ENCODE measurements at regions not wholly inside any gene's neighbourhood (a gene's known extent, or its start where the extent isn't known, plus 50 kb on each side); places are given as distances from the start of the nearest gene placed in this dataset.

GRCh38 chr18:28522236-28522635 is 345.3 kb upstream of the CDH2 start:
- Mint-ChIP-seq H3K9me3 (peaks cover 0 to 3% of the 10 kb centered on the region in 2 experiments; a peak in 3 of 5 replicates), H3K36me3 (ENCODE audit: insufficient read depth in 1 of 3, low read depth in 3 of 3) (peaks cover 0 to 3% (median 0%) of the 10 kb centered on the region in 3 experiments; a peak in 1 of 7 replicates), H3K4me3 (no peak overlapping the region), H3K27ac (0 out of 7 replicates have a peak overlapping the region, but pooled peaks of 1 of the 3 experiments have one; percentile 17), H3K4me1 (peaks cover 18 to 23% of the 10 kb centered on the region in 2 experiments), H3K27me3 (ENCODE audit: low read depth) (no peaks in the 10 kb centered on the region; the same call in 1 of the 2 replicates)
- no peak overlapping the region for H4K91ac ChIP-seq (ENCODE audit: insufficient read length, low read depth, low read length)
- H2AK5ac ChIP-seq (ENCODE audit: insufficient read length, low read length): no peak overlapping the region
- no peak overlapping the region for H2BK20ac ChIP-seq (ENCODE audit: low read depth, low read length, poor library complexity, severe bottlenecking)
- H3K18ac ChIP-seq (ENCODE audit: insufficient read length, low read depth, low read length): no peak overlapping the region
- no peak overlapping the region for H4K8ac ChIP-seq (replicated peaks; ENCODE audit: insufficient read length, low read depth, low read length)
- no peak overlapping the region for H3K14ac ChIP-seq (ENCODE audit: insufficient read depth, low read length)
- H3K23ac ChIP-seq (ENCODE audit: insufficient read length, low read depth, low read length): no peak overlapping the region
- TF ChIP-seq CTCF (conservative IDR thresholded peaks at IDR 0.05): no peak
- H3K9me3 ChIP-seq (ENCODE audit: control insufficient read depth, low read depth, low read length): no peaks in the 10 kb centered on the region
- WGBS (ENCODE audit: extremely low coverage, insufficient read length, low lambda C conversion rate): no CpG with 5 or more reads among the region's 4 CpGs
- no peak for DNase-seq
- H3K27ac ChIP-seq (ENCODE audit: insufficient read length, low read depth, low read length): no peak overlapping the region
- no peaks in the 10 kb centered on the region for H4K20me1 ChIP-seq (ENCODE audit: control insufficient read depth, insufficient read depth, insufficient read length)
- H3K79me1 ChIP-seq (ENCODE audit: insufficient read depth, low read depth, low read length, poor library complexity, severe bottlenecking): no peaks in the 10 kb centered on the region
- H2AFZ ChIP-seq (ENCODE audit: low read length): no peak overlapping the region
- H3K79me2 ChIP-seq (ENCODE audit: insufficient read depth, low read length): no peaks in the 10 kb centered on the region
- H3K23me2 ChIP-seq (ENCODE audit: insufficient read length, low read depth, low read length, poor library complexity, severe bottlenecking): no peaks in the 10 kb centered on the region
- no peaks in the 10 kb centered on the region for H3K27me3 ChIP-seq (ENCODE audit: insufficient read depth, low read length)
- no peak overlapping the region for H3K4me2 ChIP-seq (ENCODE audit: insufficient read depth, insufficient read length, low read length)
- H2BK5ac ChIP-seq (ENCODE audit: insufficient read length, low read length): no peak overlapping the region
- no peak overlapping the region for H4K5ac ChIP-seq (ENCODE audit: insufficient read length, low read depth, low read length)
- H3K4me1 ChIP-seq (ENCODE audit: insufficient read depth, low read length): no peaks in the 10 kb centered on the region; the same call in 1 of the 2 replicates
- H2BK120ac ChIP-seq (ENCODE audit: low read depth, low read length, poor library complexity, severe bottlenecking): no peak overlapping the region
- no peak overlapping the region for H2BK12ac ChIP-seq (ENCODE audit: insufficient read length, low read depth, low read length)
- no peak overlapping the region for H3T11ph ChIP-seq (ENCODE audit: low read length)
- H3K56ac ChIP-seq (ENCODE audit: insufficient read length, low read depth, low read length): no peak overlapping the region
- H3K4ac ChIP-seq (ENCODE audit: low read depth, low read length): no peak overlapping the region
- no peak overlapping the region for H2BK15ac ChIP-seq (ENCODE audit: low read depth, low read length)
- H3K9ac ChIP-seq (ENCODE audit: extremely low read depth, insufficient read length, low read length): no peak overlapping the region
